ENCODE measurements at regions not wholly inside any gene's neighbourhood (a gene's known extent, or its start where the extent isn't known, plus 50 kb on each side); places are given as distances from the start of the nearest gene placed in this dataset.

DNA sequence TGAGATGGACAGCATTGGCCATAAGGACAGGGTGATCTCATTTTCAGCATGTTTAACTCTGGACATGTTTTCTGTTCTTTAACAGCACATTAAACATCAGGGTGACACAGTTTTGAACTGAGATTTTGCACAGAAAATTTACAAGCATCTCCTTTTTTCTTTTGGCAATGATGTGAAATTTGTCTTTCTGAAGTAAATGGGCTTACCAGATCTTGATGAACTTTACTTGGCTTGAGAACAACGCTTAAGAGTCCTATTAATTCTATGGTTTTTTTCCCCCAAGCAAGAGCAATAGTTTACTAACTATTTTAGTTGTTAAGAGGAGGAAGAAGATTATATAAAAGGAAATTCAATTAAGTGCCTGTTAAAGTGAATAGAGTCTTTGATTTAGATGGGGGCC, 491.0 kb downstream of the SNAPC1 start:
- Mint-ChIP-seq H3K4me1 (no peaks in the 10 kb centered on the region), H3K27ac (no peak overlapping the region), H3K36me3 (no peaks in the 10 kb centered on the region), H3K27me3 (peaks cover 4% of the 10 kb centered on the region), H3K9me3 (peaks cover 0 to 8% (median 0%) of the 10 kb centered on the region in 7 donors), H3K4me3 (no peak overlapping the region)
- no peaks in the 10 kb centered on the region for H3K27me3 ChIP-seq (ENCODE audit: control insufficient read depth, insufficient read depth, low read length)
- ATAC-seq (ENCODE audit: low read depth in 2 of 2), result no peak
- DNase-seq, result no peak
- no peak overlapping the region for H3K27ac ChIP-seq (ENCODE audit: insufficient read depth, low read length, poor library complexity, severe bottlenecking)
- H3K9me3 ChIP-seq (ENCODE audit: control insufficient read depth in 2 of 2, low read length in 2 of 2), result no peaks in the 10 kb centered on the region
- no peaks in the 10 kb centered on the region for H3K4me1 ChIP-seq (ENCODE audit: control insufficient read depth, insufficient read depth, low read length, poor library complexity, severe bottlenecking)
- no peak overlapping the region for H3K4me3 ChIP-seq (ENCODE audit: low read depth, low read length)
- no peaks in the 10 kb centered on the region for H3K36me3 ChIP-seq (ENCODE audit: control insufficient read depth, insufficient read depth, low read length)

DNA sequence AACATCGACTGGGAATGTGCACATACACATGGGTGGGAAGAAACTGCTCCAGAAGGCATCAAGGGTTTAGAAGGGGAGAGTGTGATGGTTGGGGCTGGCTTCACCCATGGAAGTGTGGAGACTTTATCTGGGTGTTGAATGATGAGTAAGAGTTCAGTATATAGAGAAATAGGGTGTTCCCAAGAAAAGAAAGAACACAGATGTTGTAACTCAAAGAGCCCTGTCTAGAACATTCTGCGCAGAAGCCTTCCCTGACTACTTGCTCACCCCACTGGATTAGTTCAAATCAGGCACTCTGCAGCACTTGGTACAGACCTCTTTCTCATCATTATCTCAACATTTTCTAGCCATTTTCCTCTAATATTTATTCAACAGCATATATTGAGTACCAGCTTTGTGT, 491.7 kb downstream of the SNAPC1 start:
- H3K27me3 Mint-ChIP-seq, result peaks cover 4% of the 10 kb centered on the region
- Histone ChIP-seq H3K4me3 (ENCODE audit: low read depth, low read length) (no peak overlapping the region), H3K4me1 (ENCODE audit: control insufficient read depth, insufficient read depth, low read length, poor library complexity, severe bottlenecking) (no peaks in the 10 kb centered on the region), H3K36me3 (ENCODE audit: control insufficient read depth, insufficient read depth, low read length) (no peaks in the 10 kb centered on the region), H3K9me3 (ENCODE audit: control insufficient read depth in 2 of 2, low read length in 2 of 2) (no peaks in the 10 kb centered on the region), H3K27me3 (ENCODE audit: control insufficient read depth, insufficient read depth, low read length) (no peaks in the 10 kb centered on the region), H3K27ac (ENCODE audit: insufficient read depth, low read length, poor library complexity, severe bottlenecking) (no peak overlapping the region)
- H3K4me3 Mint-ChIP-seq, result no peak overlapping the region
- peaks cover 0 to 6% (median 0%) of the 10 kb centered on the region in 7 donors for H3K9me3 Mint-ChIP-seq
- no peaks in the 10 kb centered on the region for H3K4me1 Mint-ChIP-seq
- no peaks in the 10 kb centered on the region for H3K36me3 Mint-ChIP-seq
- DNase-seq, result no peak
- no peak overlapping the region for H3K27ac Mint-ChIP-seq
- no peak for ATAC-seq (ENCODE audit: low read depth in 2 of 2)

DNA sequence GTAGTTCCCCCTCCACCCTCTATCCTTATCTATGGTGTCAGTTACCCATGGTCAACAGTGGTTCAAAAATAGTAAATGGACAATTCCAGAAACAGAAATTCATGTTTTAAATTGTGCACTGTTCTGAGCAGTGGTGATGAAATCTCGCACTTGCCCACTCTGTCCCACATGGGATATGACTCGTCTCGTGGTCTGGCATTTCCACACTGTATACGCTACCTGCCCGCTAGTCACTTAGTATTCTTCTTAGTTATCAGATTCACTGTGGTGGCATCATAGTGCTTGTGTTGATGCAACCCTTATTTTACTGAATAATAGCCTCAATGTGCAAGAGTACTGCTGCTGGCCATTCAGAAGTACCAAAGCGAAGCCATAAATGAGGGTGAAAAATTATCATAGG, 507.0 kb downstream of the SNAPC1 start:
- Mint-ChIP-seq H3K36me3 (no peaks in the 10 kb centered on the region), H3K27ac (no peak overlapping the region), H3K4me1 (no peaks in the 10 kb centered on the region), H3K27me3 (no peaks in the 10 kb centered on the region), H3K9me3 (peaks cover 0 to 4% (median 0%) of the 10 kb centered on the region in 7 donors), H3K4me3 (no peak overlapping the region)
- H3K9me3 ChIP-seq (ENCODE audit: control insufficient read depth in 2 of 2, low read length in 2 of 2), result no peaks in the 10 kb centered on the region
- no peak for DNase-seq
- no peaks in the 10 kb centered on the region for H3K27me3 ChIP-seq (ENCODE audit: control insufficient read depth, insufficient read depth, low read length)
- ATAC-seq (ENCODE audit: low read depth in 2 of 2), result no peak
- H3K36me3 ChIP-seq (ENCODE audit: control insufficient read depth, insufficient read depth, low read length), result no peaks in the 10 kb centered on the region
- no peaks in the 10 kb centered on the region for H3K4me1 ChIP-seq (ENCODE audit: control insufficient read depth, insufficient read depth, low read length, poor library complexity, severe bottlenecking)
- no peak overlapping the region for H3K4me3 ChIP-seq (ENCODE audit: low read depth, low read length)
- H3K27ac ChIP-seq (ENCODE audit: insufficient read depth, low read length, poor library complexity, severe bottlenecking), result no peak overlapping the region

DNA sequence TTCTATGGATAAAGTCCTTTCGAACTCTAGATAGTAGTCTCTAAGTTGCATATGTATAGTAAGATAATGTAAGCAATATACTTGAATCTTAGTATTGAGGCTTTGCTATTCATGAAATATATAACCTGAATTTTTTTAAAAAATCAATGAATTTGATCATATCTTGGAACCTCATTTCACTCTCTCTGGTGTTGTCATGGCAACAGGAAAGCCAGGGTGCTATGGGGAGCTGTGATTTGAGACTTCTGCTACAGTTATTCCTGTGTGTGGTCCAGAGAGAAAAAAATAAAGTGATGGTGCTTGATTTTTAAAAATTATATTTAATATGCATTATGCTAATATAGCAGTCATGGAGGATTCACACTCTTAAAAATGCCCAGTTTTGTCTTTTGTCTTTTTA, 508.0 kb downstream of the SNAPC1 start:
- Mint-ChIP-seq H3K4me1 (no peaks in the 10 kb centered on the region), H3K9me3 (peaks cover 0 to 4% (median 0%) of the 10 kb centered on the region in 7 donors)
- ATAC-seq (ENCODE audit: low read depth in 2 of 2), result no peak

DNA sequence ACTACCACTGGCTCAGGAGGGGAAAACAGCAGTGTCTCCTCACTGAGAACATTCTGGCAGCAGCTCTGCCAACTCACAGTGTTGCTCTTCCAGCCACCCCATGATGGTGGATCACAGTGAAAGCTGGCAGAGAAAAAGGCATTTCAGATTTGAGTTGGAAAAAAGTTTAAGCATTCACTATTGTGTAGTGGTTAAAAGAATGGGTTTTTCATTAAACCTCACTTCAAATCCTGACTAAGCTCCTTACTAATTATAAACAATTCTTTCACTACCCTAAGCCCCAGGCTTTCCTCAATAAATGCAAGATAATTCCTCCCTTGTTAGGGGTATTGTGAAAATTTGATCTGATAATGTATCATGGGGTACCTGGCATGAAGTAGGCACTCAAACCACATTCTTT, 518.1 kb downstream of the SNAPC1 start:
- ATAC-seq (ENCODE audit: low read depth in 2 of 2) (no peak), DNase-seq (no peak)
- Histone ChIP-seq H3K27me3 (ENCODE audit: control insufficient read depth, insufficient read depth, low read length) (no peaks in the 10 kb centered on the region), H3K4me1 (ENCODE audit: control insufficient read depth, insufficient read depth, low read length, poor library complexity, severe bottlenecking) (no peaks in the 10 kb centered on the region), H3K9me3 (ENCODE audit: control insufficient read depth in 2 of 2, low read length in 2 of 2) (no peaks in the 10 kb centered on the region), H3K27ac (ENCODE audit: insufficient read depth, low read length, poor library complexity, severe bottlenecking) (no peak overlapping the region), H3K36me3 (ENCODE audit: control insufficient read depth, insufficient read depth, low read length) (no peaks in the 10 kb centered on the region), H3K4me3 (ENCODE audit: low read depth, low read length) (no peak overlapping the region)
- Mint-ChIP-seq H3K27ac (no peak overlapping the region), H3K9me3 (peaks cover 0 to 7% (median 0%) of the 10 kb centered on the region in 7 donors), H3K4me1 (no peaks in the 10 kb centered on the region), H3K27me3 (peaks cover 4% of the 10 kb centered on the region), H3K4me3 (no peak overlapping the region), H3K36me3 (no peaks in the 10 kb centered on the region)

More for the DNA sequence above, 508.0 kb downstream of the SNAPC1 start:
- Histone ChIP-seq H3K4me3 (ENCODE audit: low read depth, low read length) (no peak overlapping the region), H3K27ac (ENCODE audit: insufficient read depth, low read length, poor library complexity, severe bottlenecking) (no peak overlapping the region), H3K9me3 (ENCODE audit: control insufficient read depth in 2 of 2, low read length in 2 of 2) (no peaks in the 10 kb centered on the region), H3K27me3 (ENCODE audit: control insufficient read depth, insufficient read depth, low read length) (no peaks in the 10 kb centered on the region), H3K36me3 (ENCODE audit: control insufficient read depth, insufficient read depth, low read length) (no peaks in the 10 kb centered on the region), H3K4me1 (ENCODE audit: control insufficient read depth, insufficient read depth, low read length, poor library complexity, severe bottlenecking) (no peaks in the 10 kb centered on the region)
- Mint-ChIP-seq H3K27me3 (no peaks in the 10 kb centered on the region), H3K27ac (no peak overlapping the region), H3K36me3 (no peaks in the 10 kb centered on the region), H3K4me3 (no peak overlapping the region)
- DNase-seq, result no peak

DNA sequence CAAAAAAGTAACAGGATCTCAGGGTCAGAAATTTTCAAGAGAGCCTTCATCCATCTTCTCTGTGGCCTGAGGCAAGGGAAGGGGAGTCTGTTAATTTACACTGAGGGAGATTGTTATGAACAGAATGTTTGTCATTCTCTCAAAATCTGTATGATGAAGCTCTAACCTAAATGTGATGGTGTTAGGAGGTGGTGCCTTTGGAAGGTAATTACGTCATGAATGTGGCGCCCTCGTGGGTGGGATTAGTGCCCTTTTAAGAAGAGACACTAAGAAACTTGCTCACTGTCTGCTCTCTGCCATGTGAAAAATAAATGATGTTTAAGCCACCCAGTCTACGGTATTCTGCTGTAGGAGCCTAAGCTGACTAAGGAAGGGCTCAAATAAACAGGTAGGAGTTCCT, 521.6 kb downstream of the SNAPC1 start:
- Mint-ChIP-seq H3K4me3 (no peak overlapping the region), H3K27me3 (peaks cover 4% of the 10 kb centered on the region), H3K4me1 (no peaks in the 10 kb centered on the region), H3K27ac (no peak overlapping the region), H3K9me3 (peaks cover 0 to 7% (median 2%) of the 10 kb centered on the region in 7 donors), H3K36me3 (no peaks in the 10 kb centered on the region)
- H3K27me3 ChIP-seq (ENCODE audit: control insufficient read depth, insufficient read depth, low read length), result no peaks in the 10 kb centered on the region
- ATAC-seq (ENCODE audit: low read depth in 2 of 2), result no peak
- H3K4me3 ChIP-seq (ENCODE audit: low read depth, low read length), result no peak overlapping the region
- H3K36me3 ChIP-seq (ENCODE audit: control insufficient read depth, insufficient read depth, low read length), result no peaks in the 10 kb centered on the region
- no peak for DNase-seq
- no peaks in the 10 kb centered on the region for H3K9me3 ChIP-seq (ENCODE audit: control insufficient read depth in 2 of 2, low read length in 2 of 2)
- H3K27ac ChIP-seq (ENCODE audit: insufficient read depth, low read length, poor library complexity, severe bottlenecking), result no peak overlapping the region
- no peaks in the 10 kb centered on the region for H3K4me1 ChIP-seq (ENCODE audit: control insufficient read depth, insufficient read depth, low read length, poor library complexity, severe bottlenecking)

DNA sequence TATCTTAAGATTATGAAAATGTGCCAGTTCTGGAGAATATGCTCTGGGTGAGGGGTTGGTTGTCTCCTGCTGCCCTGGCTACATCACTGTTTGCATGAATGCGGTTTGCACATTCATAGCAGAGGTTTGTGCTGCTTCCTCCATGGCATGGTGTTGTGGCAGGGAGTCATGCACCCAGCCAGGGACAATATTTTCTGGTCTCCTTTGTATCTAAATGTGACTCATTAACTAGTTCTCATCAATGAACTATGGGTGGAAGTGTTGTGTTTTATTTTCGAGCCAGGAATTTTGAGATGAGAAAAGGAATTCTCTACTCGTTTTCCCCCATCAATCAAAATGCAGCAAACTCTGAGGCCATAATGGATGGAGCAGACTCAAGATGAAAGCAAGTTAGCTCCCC, 527.3 kb downstream of the SNAPC1 start:
- ATAC-seq (ENCODE audit: low read depth in 2 of 2), result no peak
- Histone ChIP-seq H3K36me3 (ENCODE audit: control insufficient read depth, insufficient read depth, low read length) (no peaks in the 10 kb centered on the region), H3K27ac (ENCODE audit: insufficient read depth, low read length, poor library complexity, severe bottlenecking) (no peak overlapping the region), H3K4me1 (ENCODE audit: control insufficient read depth, insufficient read depth, low read length, poor library complexity, severe bottlenecking) (no peaks in the 10 kb centered on the region), H3K4me3 (ENCODE audit: low read depth, low read length) (no peak overlapping the region), H3K9me3 (ENCODE audit: control insufficient read depth in 2 of 2, low read length in 2 of 2) (no peaks in the 10 kb centered on the region), H3K27me3 (ENCODE audit: control insufficient read depth, insufficient read depth, low read length) (no peaks in the 10 kb centered on the region)
- Mint-ChIP-seq H3K36me3 (no peaks in the 10 kb centered on the region), H3K27ac (no peak overlapping the region), H3K9me3 (peaks cover 0 to 15% (median 0%) of the 10 kb centered on the region in 7 donors), H3K27me3 (no peaks in the 10 kb centered on the region), H3K4me1 (no peaks in the 10 kb centered on the region), H3K4me3 (no peak overlapping the region)
- no peak for DNase-seq

DNA sequence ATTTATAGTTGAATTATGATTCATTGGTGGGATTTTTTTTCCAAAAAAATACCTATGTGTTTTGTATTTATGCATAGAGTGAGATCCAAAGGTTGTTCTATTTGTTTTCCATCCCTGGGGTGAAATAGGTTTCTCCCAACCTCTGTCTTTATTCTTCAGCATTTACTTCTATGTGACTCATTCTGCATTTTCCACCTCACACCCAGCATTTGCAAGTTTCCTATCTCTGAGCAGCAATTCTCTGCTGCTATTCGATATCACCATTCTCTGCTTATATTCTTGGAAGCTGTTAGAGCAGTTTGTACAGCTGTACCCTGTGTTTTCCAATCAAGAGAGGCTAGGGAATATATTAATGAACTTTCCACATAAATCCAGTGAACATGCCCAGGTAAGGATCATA, 538.9 kb downstream of the SNAPC1 start:
- no peak overlapping the region for H3K4me3 ChIP-seq (ENCODE audit: low read depth, low read length)
- no peaks in the 10 kb centered on the region for H3K4me1 ChIP-seq (ENCODE audit: control insufficient read depth, insufficient read depth, low read length, poor library complexity, severe bottlenecking)
- Mint-ChIP-seq H3K9me3 (peaks cover 0 to 9% (median 8%) of the 10 kb centered on the region in 7 donors), H3K36me3 (no peaks in the 10 kb centered on the region), H3K27ac (no peak overlapping the region), H3K4me1 (no peaks in the 10 kb centered on the region), H3K4me3 (no peak overlapping the region), H3K27me3 (peaks cover 4% of the 10 kb centered on the region)
- H3K27me3 ChIP-seq (ENCODE audit: control insufficient read depth, insufficient read depth, low read length), result no peaks in the 10 kb centered on the region
- no peaks in the 10 kb centered on the region for H3K36me3 ChIP-seq (ENCODE audit: control insufficient read depth, insufficient read depth, low read length)
- no peaks in the 10 kb centered on the region for H3K9me3 ChIP-seq (ENCODE audit: control insufficient read depth in 2 of 2, low read length in 2 of 2)
- H3K27ac ChIP-seq (ENCODE audit: insufficient read depth, low read length, poor library complexity, severe bottlenecking), result no peak overlapping the region
- DNase-seq, result no peak
- ATAC-seq (ENCODE audit: low read depth in 2 of 2), result no peak

All from CD4-positive, CD25-positive, alpha-beta regulatory T cell (primary cell).